T-helper 1 cell (primary cell): ENCODE measurements at regions not wholly inside any gene's neighbourhood (a gene's known extent, or its start where the extent isn't known, plus 50 kb on each side); places are given as distances from the start of the nearest gene placed in this dataset.

Source experiments
- DNase-seq, 5 donors: peaks; one replicate each; pipeline ENCODE4 v3.0.0-alpha.2; 2012 to 2020

- DNase-seq = no peak
Measured at GRCh38 chr19:27652796-27653195, 1560.2 kb downstream of the UQCRFS1 start.

- no peak for DNase-seq
Measured at GRCh38 chr19:27652281-27652680, 1560.7 kb downstream of the UQCRFS1 start.

- no peak for DNase-seq
Measured at GRCh38 chr19:27647423-27647822, 1565.5 kb downstream of the UQCRFS1 start.

GRCh38 chr19:27635401-27635800 lies 1577.5 kb downstream of the UQCRFS1 start:
- no peak for DNase-seq

- no peak for DNase-seq
Measured at GRCh38 chr19:27618006-27618405, 1594.9 kb downstream of the UQCRFS1 start.

- no peak for DNase-seq
Measured at GRCh38 chr19:27580906-27581305, 1632.0 kb downstream of the UQCRFS1 start.
